ENCODE measurements at regions not wholly inside any gene's neighbourhood (a gene's known extent, or its start where the extent isn't known, plus 50 kb on each side); places are given as distances from the start of the nearest gene placed in this dataset.
A peak's percentile ranks its signal among the peaks of the same experiment; 100 is the strongest.
"Not testable (repeated sequence)": the region's sequence is repeated elsewhere in the genome, so short reads cannot be mapped to it uniquely, and the experiment has no call there.

GRCh38 chr3:132987396-132987795 is 50.8 kb upstream of the TMEM108 start:
- H3K4me3 ChIP-seq (ENCODE audit: low read depth, low read length), result no peak overlapping the region
- DNase-seq (ENCODE audit: low read depth), result no peak

GRCh38 chr3:132984181-132984580 is 54.0 kb upstream of the TMEM108 start:
- H3K4me3 ChIP-seq (ENCODE audit: low read depth, low read length), result no peak overlapping the region
- no peak for DNase-seq (ENCODE audit: low read depth)

GRCh38 chr3:132983143-132983770 is 54.9 kb upstream of the TMEM108 start:
- H3K4me3 ChIP-seq (ENCODE audit: low read depth, low read length), result no peak overlapping the region
- DNase-seq (ENCODE audit: low read depth), result no peak

GRCh38 chr3:132981719-132982118 is 56.5 kb upstream of the TMEM108 start:
- no peak overlapping the region for H3K4me3 ChIP-seq (ENCODE audit: low read depth, low read length)
- DNase-seq (ENCODE audit: low read depth), result no peak

- DNase-seq (ENCODE audit: low read depth), result no peak
- no peak overlapping the region for H3K4me3 ChIP-seq (ENCODE audit: low read depth, low read length)
These were observed 58.1 kb upstream of the TMEM108 start for GRCh38 chr3:132980102-132980501.

- DNase-seq (ENCODE audit: low read depth), result no peak
- no peak overlapping the region for H3K4me3 ChIP-seq (ENCODE audit: low read depth, low read length)
These were observed 58.6 kb upstream of the TMEM108 start for GRCh38 chr3:132979606-132980005.

GRCh38 chr3:132978946-132979345 is 59.2 kb upstream of the TMEM108 start:
- not testable (repeated sequence) for H3K4me3 ChIP-seq (ENCODE audit: low read depth, low read length); DNase-seq (ENCODE audit: low read depth)

GRCh38 chr3:132978464-132978863 is 59.7 kb upstream of the TMEM108 start:
- no peak for DNase-seq (ENCODE audit: low read depth)
- H3K4me3 ChIP-seq (ENCODE audit: low read depth, low read length), result no peak overlapping the region

- no peak overlapping the region for H3K4me3 ChIP-seq (ENCODE audit: low read depth, low read length)
- DNase-seq (ENCODE audit: low read depth), result no peak
These were observed 64.1 kb upstream of the TMEM108 start for GRCh38 chr3:132974097-132974496.

- no peak overlapping the region for H3K4me3 ChIP-seq (ENCODE audit: low read depth, low read length)
- no peak for DNase-seq (ENCODE audit: low read depth)
These were observed 64.8 kb upstream of the TMEM108 start for GRCh38 chr3:132973441-132973840.

GRCh38 chr3:132972333-132972732 is 65.9 kb upstream of the TMEM108 start:
- DNase-seq (ENCODE audit: low read depth), result peak; percentile 15

GRCh38 chr3:132966374-132966773 is 71.8 kb upstream of the TMEM108 start:
- no peak for DNase-seq (ENCODE audit: low read depth)
- H3K4me3 ChIP-seq (ENCODE audit: low read depth, low read length), result no peak overlapping the region

More at GRCh38 chr3:132972333-132972732, 65.9 kb upstream of the TMEM108 start:
- H3K4me3 ChIP-seq (ENCODE audit: low read depth, low read length), result no peak overlapping the region

GRCh38 chr3:132964266-132964665 is 73.9 kb upstream of the TMEM108 start:
- H3K4me3 ChIP-seq (ENCODE audit: low read depth, low read length), result no peak overlapping the region
- DNase-seq (ENCODE audit: low read depth), result no peak

GRCh38 chr3:132963786-132964185 is 74.4 kb upstream of the TMEM108 start:
- H3K4me3 ChIP-seq (ENCODE audit: low read depth, low read length), result no peak overlapping the region
- DNase-seq (ENCODE audit: low read depth), result no peak

- H3K4me3 ChIP-seq (ENCODE audit: low read depth, low read length), result no peak overlapping the region
- no peak for DNase-seq (ENCODE audit: low read depth)
These were observed 76.2 kb upstream of the TMEM108 start for GRCh38 chr3:132961991-132962390.

- H3K4me3 ChIP-seq (ENCODE audit: low read depth, low read length), result no peak overlapping the region
- no peak for DNase-seq (ENCODE audit: low read depth)
These were observed 84.5 kb upstream of the TMEM108 start for GRCh38 chr3:132953683-132954082.

- no peak overlapping the region for H3K4me3 ChIP-seq (ENCODE audit: low read depth, low read length)
- DNase-seq (ENCODE audit: low read depth), result no peak
These were observed 110.3 kb upstream of the TMEM108 start for GRCh38 chr3:132927896-132928295.

GRCh38 chr3:132926098-132926497 is 112.1 kb upstream of the TMEM108 start:
- no peak overlapping the region for H3K4me3 ChIP-seq (ENCODE audit: low read depth, low read length)
- no peak for DNase-seq (ENCODE audit: low read depth)

GRCh38 chr3:132925256-132925930 is 112.8 kb upstream of the TMEM108 start:
- H3K4me3 ChIP-seq (ENCODE audit: low read depth, low read length), result no peak overlapping the region
- no peak for DNase-seq (ENCODE audit: low read depth)

- DNase-seq (ENCODE audit: low read depth), result peak; percentile 4
- H3K4me3 ChIP-seq (ENCODE audit: low read depth, low read length), result no peak overlapping the region
These were observed 122.1 kb upstream of the TMEM108 start for GRCh38 chr3:132916096-132916495.

GRCh38 chr3:132912416-132912753 is 125.8 kb upstream of the TMEM108 start:
- DNase-seq (ENCODE audit: low read depth), result no peak
- no peak overlapping the region for H3K4me3 ChIP-seq (ENCODE audit: low read depth, low read length)

Data from skeletal muscle cell (primary cell).